BLaER1 treated with 17β-estradiol and CSF1 and Interleukin-3, amounts not matched to agents 10 nM and 100 nM (cell line): ENCODE measurements at regions not wholly inside any gene's neighbourhood (a gene's known extent, or its start where the extent isn't known, plus 50 kb on each side); places are given as distances from the start of the nearest gene placed in this dataset.

Source experiments
- H3K27ac ChIP-seq, 11 experiments: shearing (Covaris generic); formaldehyde crosslinking; 2 replicates each; pipeline ENCODE4 v1.8.1; 2022
- H3K27me3 ChIP-seq, 11 experiments: shearing (Covaris generic); formaldehyde crosslinking; 2 replicates each; pipeline ENCODE4 v1.8.1; 2022
- H3K36me3 ChIP-seq, 11 experiments: shearing (Covaris generic); formaldehyde crosslinking; 2 replicates each; pipeline ENCODE4 v1.8.1; 2022
- H3K4me1 ChIP-seq, 10 experiments: shearing (Covaris generic); formaldehyde crosslinking; 2 replicates each; pipeline ENCODE4 v1.8.1; 2022
- H3K4me2 ChIP-seq, 11 experiments: shearing (Covaris generic); formaldehyde crosslinking; 2 replicates each; pipeline ENCODE4 v1.8.1; 2022
- H3K4me3 ChIP-seq, 10 experiments: shearing (Covaris generic); formaldehyde crosslinking; 2 replicates each; pipeline ENCODE4 v1.8.1; 2022
- H3K9ac ChIP-seq, 11 experiments: shearing (Covaris generic); formaldehyde crosslinking; 2 replicates each; pipeline ENCODE4 v1.8.1; 2022
- H3K9me3 ChIP-seq, 11 experiments: shearing (Covaris generic); formaldehyde crosslinking; replicated peaks in 1 of 11; 2 replicates each; pipeline ENCODE4 v1.8.1; 2022
- H4K20me1 ChIP-seq, 11 experiments: shearing (Covaris generic); formaldehyde crosslinking; 2 replicates each; pipeline ENCODE4 v1.8.1; 2022
- Cebpa-rat ChIP-seq, 11 experiments: shearing (Covaris generic); IDR thresholded peaks; 2 replicates each; pipeline ENCODE4 v1.8.1; 2022

- Histone ChIP-seq H3K27me3 (peaks cover 29 to 81% (median 67%) of the 10 kb centered on the region in 11 experiments), H3K9me3 (peaks cover 0 to 6% (median 3%) of the 10 kb centered on the region in 11 experiments; a peak in 6 of 22 replicates), H3K9ac (no peak overlapping the region), H3K4me1 (no peaks in the 10 kb centered on the region), H3K4me2 (no peak overlapping the region), H3K36me3 (no peaks in the 10 kb centered on the region), H4K20me1 (no peaks in the 10 kb centered on the region), H3K4me3 (no peak overlapping the region), H3K27ac (no peak overlapping the region)
- TF ChIP-seq Cebpa-rat (IDR thresholded peaks at IDR 0.05): no peak
Measured at GRCh38 chrX:86887341-86887740, 630.3 kb upstream of the KLHL4 start.

GRCh38 chrX:86910027-86910426, 607.6 kb upstream of the KLHL4 start:
- Histone ChIP-seq H3K9ac (no peak overlapping the region), H4K20me1 (peaks cover 0 to 12% (median 0%) of the 10 kb centered on the region in 11 experiments; a peak in 4 of 22 replicates), H3K27ac (no peak overlapping the region), H3K36me3 (no peaks in the 10 kb centered on the region), H3K27me3 (peaks cover 45 to 100% (median 80%) of the 10 kb centered on the region in 11 experiments), H3K4me2 (no peak overlapping the region), H3K9me3 (no peaks in the 10 kb centered on the region), H3K4me1 (no peaks in the 10 kb centered on the region), H3K4me3 (no peak overlapping the region)
- TF ChIP-seq Cebpa-rat (IDR thresholded peaks at IDR 0.05): no peak

- H3K27me3 ChIP-seq: peaks cover 45 to 100% (median 80%) of the 10 kb centered on the region in 11 experiments
- TF ChIP-seq Cebpa-rat (IDR thresholded peaks at IDR 0.05): no peak
- H3K9ac ChIP-seq: no peak overlapping the region
- H3K4me2 ChIP-seq: no peak overlapping the region
- no peaks in the 10 kb centered on the region for H3K4me1 ChIP-seq
- H3K27ac ChIP-seq: no peak overlapping the region
- no peak overlapping the region for H3K4me3 ChIP-seq
- no peaks in the 10 kb centered on the region for H3K36me3 ChIP-seq
- H3K9me3 ChIP-seq: no peaks in the 10 kb centered on the region
- H4K20me1 ChIP-seq: peaks cover 0 to 12% (median 0%) of the 10 kb centered on the region in 11 experiments; a peak in 4 of 22 replicates
Measured at GRCh38 chrX:86910602-86911311, 606.8 kb upstream of the KLHL4 start.

GRCh38 chrX:86914569-86914968, 603.0 kb upstream of the KLHL4 start:
- no peaks in the 10 kb centered on the region for H3K9me3 ChIP-seq
- no peak overlapping the region for H3K4me3 ChIP-seq
- no peak overlapping the region for H3K27ac ChIP-seq
- peaks cover 0 to 7% (median 0%) of the 10 kb centered on the region in 11 experiments; a peak in 4 of 22 replicates for H4K20me1 ChIP-seq
- H3K36me3 ChIP-seq: no peaks in the 10 kb centered on the region
- no peak overlapping the region for H3K9ac ChIP-seq
- TF ChIP-seq Cebpa-rat (IDR thresholded peaks at IDR 0.05): no peak
- H3K27me3 ChIP-seq: peaks cover 30 to 99% (median 67%) of the 10 kb centered on the region in 11 experiments
- no peak overlapping the region for H3K4me2 ChIP-seq
- no peaks in the 10 kb centered on the region for H3K4me1 ChIP-seq

- no peaks in the 10 kb centered on the region; a peak in 3 of 22 replicates for H4K20me1 ChIP-seq
- no peak for TF ChIP-seq Cebpa-rat (IDR thresholded peaks at IDR 0.05)
Measured at GRCh38 chrX:86917959-86918358, 599.6 kb upstream of the KLHL4 start.

GRCh38 chrX:86930419-86930818, 587.2 kb upstream of the KLHL4 start:
- Histone ChIP-seq H3K27me3 (peaks cover 15 to 79% (median 66%) of the 10 kb centered on the region in 11 experiments; a peak in 21 of 22 replicates), H3K36me3 (no peaks in the 10 kb centered on the region), H3K27ac (no peak overlapping the region), H3K4me3 (no peak overlapping the region), H3K4me2 (no peak overlapping the region), H4K20me1 (no peaks in the 10 kb centered on the region), H3K9me3 (peaks cover 0 to 16% (median 7%) of the 10 kb centered on the region in 11 experiments; a peak in 8 of 22 replicates), H3K4me1 (no peaks in the 10 kb centered on the region), H3K9ac (no peak overlapping the region)
- TF ChIP-seq Cebpa-rat (IDR thresholded peaks at IDR 0.05): no peak

More at GRCh38 chrX:86917959-86918358, 599.6 kb upstream of the KLHL4 start:
- H3K27ac ChIP-seq: no peak overlapping the region
- no peaks in the 10 kb centered on the region for H3K36me3 ChIP-seq
- H3K4me2 ChIP-seq: no peak overlapping the region
- H3K27me3 ChIP-seq: peaks cover 21 to 84% (median 46%) of the 10 kb centered on the region in 11 experiments; a peak in 21 of 22 replicates
- no peaks in the 10 kb centered on the region for H3K9me3 ChIP-seq
- H3K4me3 ChIP-seq: no peak overlapping the region
- H3K4me1 ChIP-seq: no peaks in the 10 kb centered on the region
- no peak overlapping the region for H3K9ac ChIP-seq

- 0 out of 22 replicates have a peak, but pooled peaks cover 0 to 7% (median 0%) of the 10 kb centered on the region in 11 experiments for H4K20me1 ChIP-seq
- H3K4me1 ChIP-seq: no peaks in the 10 kb centered on the region
- no peak for TF ChIP-seq Cebpa-rat (IDR thresholded peaks at IDR 0.05)
- H3K4me2 ChIP-seq: no peak overlapping the region
- H3K36me3 ChIP-seq: no peaks in the 10 kb centered on the region
- H3K27ac ChIP-seq: no peak overlapping the region
- no peak overlapping the region for H3K4me3 ChIP-seq
- H3K9me3 ChIP-seq: peaks cover 0 to 16% (median 7%) of the 10 kb centered on the region in 11 experiments; a peak in 8 of 22 replicates
- peaks cover 46 to 90% (median 83%) of the 10 kb centered on the region in 11 experiments for H3K27me3 ChIP-seq
- no peak overlapping the region for H3K9ac ChIP-seq
Measured at GRCh38 chrX:86935988-86936387, 581.6 kb upstream of the KLHL4 start.

GRCh38 chrX:86946569-86946968, 571.0 kb upstream of the KLHL4 start:
- Histone ChIP-seq H3K27me3 (peaks cover 71 to 96% (median 84%) of the 10 kb centered on the region in 11 experiments), H3K4me3 (no peak overlapping the region), H3K9ac (no peak overlapping the region), H3K4me1 (no peaks in the 10 kb centered on the region), H3K36me3 (no peaks in the 10 kb centered on the region), H3K4me2 (no peak overlapping the region), H3K9me3 (no peaks in the 10 kb centered on the region), H3K27ac (no peak overlapping the region), H4K20me1 (peaks cover 0 to 4% (median 0%) of the 10 kb centered on the region in 11 experiments; a peak in 1 of 22 replicates)
- TF ChIP-seq Cebpa-rat (IDR thresholded peaks at IDR 0.05): no peak

GRCh38 chrX:86964321-86964720, 553.3 kb upstream of the KLHL4 start:
- H3K4me1 ChIP-seq: no peaks in the 10 kb centered on the region
- no peak overlapping the region for H3K4me2 ChIP-seq
- peaks cover 45 to 96% (median 84%) of the 10 kb centered on the region in 11 experiments for H3K27me3 ChIP-seq
- H3K36me3 ChIP-seq: no peaks in the 10 kb centered on the region
- TF ChIP-seq Cebpa-rat (IDR thresholded peaks at IDR 0.05): no peak
- H3K27ac ChIP-seq: no peak overlapping the region
- H3K9me3 ChIP-seq: peaks cover 0 to 5% (median 0%) of the 10 kb centered on the region in 11 experiments; a peak in 3 of 22 replicates
- H3K4me3 ChIP-seq: no peak overlapping the region
- H3K9ac ChIP-seq: no peak overlapping the region
- H4K20me1 ChIP-seq: no peaks in the 10 kb centered on the region; a peak in 1 of 22 replicates
